Heart left ventricle (tissue), 16 donors: ENCODE measurements at regions not wholly inside any gene's neighbourhood (a gene's known extent, or its start where the extent isn't known, plus 50 kb on each side); places are given as distances from the start of the nearest gene placed in this dataset.

Experiments
- ATAC-seq, 4 donors: fragments of 200-7000 bp; cut with Tn5 transposase; one replicate each; pipeline ENCODE4 v1.9.1; 2020 to 2022; ENCODE audit warnings: moderate library complexity in 4 of 4, mild to moderate bottlenecking in 3 of 4, moderate number of reproducible peaks in 1 of 4
- DNase-seq, 5 donors: peaks; one replicate each; pipeline ENCODE4 v3.0.0-alpha.2; 2020
- H3K27ac ChIP-seq, 12 donors: fragments of 200-600 bp; sonication (generic) in 4 of 12; one replicate each; pipeline versions ENCODE4 v1.5.0 to v1.8.0; 2016 to 2022; ENCODE audit warnings: mild to moderate bottlenecking in 2 of 12
- H3K27me3 ChIP-seq, 9 donors: fragments of 200-600 bp; sonication (generic) in 2 of 9; one replicate each; pipeline versions ENCODE4 v1.5.1 to v1.8.0; 2016 to 2022; ENCODE audit warnings: mild to moderate bottlenecking in 3 of 9
- H3K36me3 ChIP-seq, 9 donors: fragments of 200-600 bp; sonication (generic) in 2 of 9; one replicate each; pipeline versions ENCODE4 v1.5.0 to v1.8.0; 2018 to 2022; ENCODE audit warnings: mild to moderate bottlenecking in 2 of 9
- H3K4me1 ChIP-seq, 12 donors: fragments of 200-600 bp; sonication (generic) in 4 of 12; one replicate each; pipeline versions ENCODE4 v1.5.0 to v1.8.0; 2016 to 2022; ENCODE audit warnings: mild to moderate bottlenecking in 3 of 12
- H3K4me3 ChIP-seq, 12 donors: fragments of 200-600 bp; sonication (generic) in 4 of 12; one replicate each; pipeline versions ENCODE4 v1.5.0 to v1.8.0; 2017 to 2022; ENCODE audit warnings: mild to moderate bottlenecking in 9 of 12, moderate library complexity in 4 of 12
- H3K9me3 ChIP-seq, 12 donors: fragments of 200-600 bp; sonication (generic) in 4 of 12; one replicate each; pipeline versions ENCODE4 v1.5.0 to v1.8.0; 2016 to 2022; ENCODE audit warnings: mild to moderate bottlenecking in 1 of 12
- CTCF ChIP-seq, 12 donors: fragments of 200-600 bp; sonication (generic) in 4 of 12; IDR thresholded peaks; one replicate each; pipeline versions ENCODE4 v1.5.0 to v1.8.0; 2018 to 2022; ENCODE audit warnings: antibody characterized with exemption in 12 of 12, mild to moderate bottlenecking in 5 of 12
- POLR2A ChIP-seq, 2 donors: fragments of 450-650 bp; IDR thresholded peaks; one replicate each; pipeline ENCODE4 v1.6.1; 2017; ENCODE audit warnings: antibody characterized with exemption in 2 of 2, mild to moderate bottlenecking in 2 of 2, moderate library complexity in 2 of 2
- WGBS, 4 donors: extraction: QIAGEN DNeasy Blood & Tissue Kit in 2 of 4; methylation state at CpG; one replicate each; pipeline versions ENCODE4 v1.1.5 to v1.1.7; 2013 to 2018; 5-methylcytosine and 5-hydroxymethylcytosine counted together
- intact Hi-C, 10 donors: fragments of 100-400 bp; cut with DNase I; formaldehyde crosslinking; loops; one replicate each; pipeline versions ENCODE4 v1.11.1 to v1.14.2; 2022
- donor health status: ischemic (EF 13 %, LVEDD 7.1; RV severe dilation, severe dysfunction).
- donor health status: healthy with polysubstance abuse.
- donor health status: DM: no; HTN: yes; CAD: no.
- donor health status: DM: no; HTN: no; CAD: no.
- donor health status: ischemic (EF 25% LVEDD 6.9; RV normal size, moderate dysfunction).
- donor health status: ischemic (EF 25% LVEDD 5.7; RV mildly dilated, moderate dysfunction).
- donor health status: healthy.
- donor health status: DM: yes; HTN: yes; CAD: no.
- donor health status: ischemic (EF 35%, LVEDD 5.7; RV mildly dilated, moderate dysfunction).
- donor health status: nonischemic (EF 11% LVEDD 7.7; RV severe dilation, severe dysfunction).
- donor health status: DM: yes; HTN: yes; CAD: no.
- donor health status: PGD.
- donor health status: ischemic (EF 29% LVEDD 5.4; RV normal size, mild dysfunction).
- donor health status: nonischemic (EF 23%, LVEDD 6.1; RV moderate dilation, normal function).

- ATAC-seq (no peak), DNase-seq (no peak)
- H3K36me3 ChIP-seq: no peaks in the 10 kb centered on the region
- WGBS, 4 donors: 71 to 87% (median 82%) methylated on average over 1 of the region's 1 CpG
- intact Hi-C loops: no loop called here
- H3K4me1 ChIP-seq: no peaks in the 10 kb centered on the region
- H3K27ac ChIP-seq: no peak overlapping the region
- no peak overlapping the region for H3K4me3 ChIP-seq
- TF ChIP-seq POLR2A (IDR thresholded peaks at IDR 0.05) (no peak), CTCF (IDR thresholded peaks at IDR 0.05) (no peak)
- peaks cover 0 to 3% (median 0%) of the 10 kb centered on the region in 9 donors for H3K27me3 ChIP-seq
- peaks cover 0 to 24% (median 7%) of the 10 kb centered on the region in 12 donors for H3K9me3 ChIP-seq
Observed at GRCh38 chr4:83699358-83699757, 163.4 kb downstream of the GPAT3 start.

GRCh38 chr4:83692028-83692427 is 156.1 kb downstream of the GPAT3 start:
- no peak for ATAC-seq
- Histone ChIP-seq H3K4me3 (no peak overlapping the region), H3K27ac (no peak overlapping the region), H3K4me1 (no peaks in the 10 kb centered on the region), H3K36me3 (no peaks in the 10 kb centered on the region), H3K27me3 (peaks cover 0 to 3% (median 0%) of the 10 kb centered on the region in 9 donors), H3K9me3 (no peaks in the 10 kb centered on the region)
- intact Hi-C loops: no loop called here
- no peak for DNase-seq
- TF ChIP-seq POLR2A (IDR thresholded peaks at IDR 0.05) (no peak), CTCF (IDR thresholded peaks at IDR 0.05) (no peak)
- WGBS, 4 donors: 90 to 100% (median 95%) methylated on average over 1 of the region's 1 CpG

GRCh38 chr4:83686166-83686565 is 150.3 kb downstream of the GPAT3 start:
- H3K27ac ChIP-seq: no peak overlapping the region
- no peak overlapping the region for H3K4me3 ChIP-seq
- WGBS, 4 donors: 69 to 80% (median 75%) methylated on average over 2 of the region's 2 CpGs
- ATAC-seq (no peak), DNase-seq (no peak)
- no peaks in the 10 kb centered on the region for H3K9me3 ChIP-seq
- H3K27me3 ChIP-seq: no peaks in the 10 kb centered on the region
- intact Hi-C loops: no loop called here
- TF ChIP-seq POLR2A (IDR thresholded peaks at IDR 0.05) (no peak), CTCF (IDR thresholded peaks at IDR 0.05) (no peak)
- H3K36me3 ChIP-seq: no peaks in the 10 kb centered on the region
- no peaks in the 10 kb centered on the region for H3K4me1 ChIP-seq

- ATAC-seq: no peak
- Histone ChIP-seq H3K27ac (no peak overlapping the region), H3K27me3 (peaks cover 0 to 6% (median 0%) of the 10 kb centered on the region in 9 donors), H3K36me3 (no peaks in the 10 kb centered on the region), H3K4me3 (no peak overlapping the region), H3K9me3 (no peaks in the 10 kb centered on the region), H3K4me1 (no peaks in the 10 kb centered on the region)
- no peak for TF ChIP-seq CTCF (IDR thresholded peaks at IDR 0.05)
- TF ChIP-seq POLR2A (IDR thresholded peaks at IDR 0.05): no peak
- 65 to 85% (median 68%) methylated on average over 1 of the region's 1 CpG for WGBS, 4 donors
- intact Hi-C loops: no loop called here
- DNase-seq: no peak
Observed at GRCh38 chr4:83679692-83680091, 143.8 kb downstream of the GPAT3 start.
